Stimulated activated CD4-positive, alpha-beta T cell treated with anti-CD3 and anti-CD28 coated beads, Interleukin-1b, Interleukin-23, amount 100 ng/mL, for 4 hours (primary cell): ENCODE measurements at regions not wholly inside any gene's neighbourhood (a gene's known extent, or its start where the extent isn't known, plus 50 kb on each side); places are given as distances from the start of the nearest gene placed in this dataset.
"Not testable (repeated sequence)": the region's sequence is repeated elsewhere in the genome, so short reads cannot be mapped to it uniquely, and the experiment has no call there.

Experiments
- DNase-seq, 2 donors: peaks; one replicate each; pipeline ENCODE4 v3.0.0-alpha.2; 2020; ENCODE audit warnings: low read depth in 2 of 2

- DNase-seq: no peak
Measured at GRCh38 chr10:44008270-44008916, 359.7 kb upstream of the ZNF32 start.

- no peak for DNase-seq
Measured at GRCh38 chr10:44006771-44007170, 358.1 kb upstream of the ZNF32 start.

- no peak for DNase-seq
Measured at GRCh38 chr10:44005788-44006099, 357.1 kb upstream of the ZNF32 start.

GRCh38 chr10:44004913-44005787, 356.5 kb upstream of the ZNF32 start:
- DNase-seq: no peak

GRCh38 chr10:43998021-43998809, 349.5 kb upstream of the ZNF32 start:
- DNase-seq: no peak

GRCh38 chr10:43997330-43997729, 348.6 kb upstream of the ZNF32 start:
- DNase-seq: no peak

- DNase-seq: no peak
Measured at GRCh38 chr10:43994539-43994938, 345.9 kb upstream of the ZNF32 start.

GRCh38 chr10:43992816-43993215, 344.1 kb upstream of the ZNF32 start:
- DNase-seq: not testable (repeated sequence)

- DNase-seq: no peak
Measured at GRCh38 chr10:43986374-43986773, 337.7 kb upstream of the ZNF32 start.

- no peak for DNase-seq
Measured at GRCh38 chr10:43985941-43986340, 337.3 kb upstream of the ZNF32 start.

- DNase-seq: no peak
Measured at GRCh38 chr10:43983856-43984271, 335.2 kb upstream of the ZNF32 start.

- no peak for DNase-seq
Measured at GRCh38 chr10:43983405-43983804, 334.7 kb upstream of the ZNF32 start.

GRCh38 chr10:43982250-43982649, 333.6 kb upstream of the ZNF32 start:
- DNase-seq: no peak

GRCh38 chr10:43981696-43982095, 333.0 kb upstream of the ZNF32 start:
- no peak for DNase-seq

GRCh38 chr10:43981232-43981631, 332.6 kb upstream of the ZNF32 start:
- DNase-seq: no peak

GRCh38 chr10:43980715-43981114, 332.0 kb upstream of the ZNF32 start:
- no peak for DNase-seq

GRCh38 chr10:43980313-43980712, 331.6 kb upstream of the ZNF32 start:
- no peak for DNase-seq

GRCh38 chr10:43979551-43979950, 330.9 kb upstream of the ZNF32 start:
- no peak for DNase-seq

GRCh38 chr10:43978936-43979335, 330.3 kb upstream of the ZNF32 start:
- DNase-seq: no peak

GRCh38 chr10:43978091-43978490, 329.4 kb upstream of the ZNF32 start:
- DNase-seq: no peak

GRCh38 chr10:43976292-43976691, 327.6 kb upstream of the ZNF32 start:
- no peak for DNase-seq

- DNase-seq: no peak
Measured at GRCh38 chr10:43973801-43974200, 325.1 kb upstream of the ZNF32 start.
